ENCODE measurements at regions not wholly inside any gene's neighbourhood (a gene's known extent, or its start where the extent isn't known, plus 50 kb on each side); places are given as distances from the start of the nearest gene placed in this dataset.

DNA sequence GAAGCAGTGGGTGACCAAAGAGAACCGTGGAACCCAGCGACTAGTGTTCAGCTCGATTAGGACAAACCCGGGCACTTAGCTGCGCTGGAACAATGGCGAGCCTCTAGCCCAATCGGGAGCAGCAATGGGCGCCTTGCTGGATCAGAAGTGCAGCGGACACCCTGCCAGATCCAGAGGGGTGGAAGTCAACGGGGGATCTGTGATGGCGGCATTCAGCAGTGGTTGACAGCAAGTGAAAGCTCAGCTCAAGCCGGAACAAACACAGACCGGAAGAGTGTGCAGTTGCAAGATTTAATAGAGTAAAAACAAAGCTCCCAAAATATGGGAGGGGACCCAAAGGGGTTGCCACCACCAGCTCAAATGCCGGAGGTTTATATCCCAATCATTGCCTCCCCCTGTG is 478.7 kb upstream of the REG3G start:
- no peak for DNase-seq (ENCODE audit: low read depth)
- TF ChIP-seq, protein P1, sequence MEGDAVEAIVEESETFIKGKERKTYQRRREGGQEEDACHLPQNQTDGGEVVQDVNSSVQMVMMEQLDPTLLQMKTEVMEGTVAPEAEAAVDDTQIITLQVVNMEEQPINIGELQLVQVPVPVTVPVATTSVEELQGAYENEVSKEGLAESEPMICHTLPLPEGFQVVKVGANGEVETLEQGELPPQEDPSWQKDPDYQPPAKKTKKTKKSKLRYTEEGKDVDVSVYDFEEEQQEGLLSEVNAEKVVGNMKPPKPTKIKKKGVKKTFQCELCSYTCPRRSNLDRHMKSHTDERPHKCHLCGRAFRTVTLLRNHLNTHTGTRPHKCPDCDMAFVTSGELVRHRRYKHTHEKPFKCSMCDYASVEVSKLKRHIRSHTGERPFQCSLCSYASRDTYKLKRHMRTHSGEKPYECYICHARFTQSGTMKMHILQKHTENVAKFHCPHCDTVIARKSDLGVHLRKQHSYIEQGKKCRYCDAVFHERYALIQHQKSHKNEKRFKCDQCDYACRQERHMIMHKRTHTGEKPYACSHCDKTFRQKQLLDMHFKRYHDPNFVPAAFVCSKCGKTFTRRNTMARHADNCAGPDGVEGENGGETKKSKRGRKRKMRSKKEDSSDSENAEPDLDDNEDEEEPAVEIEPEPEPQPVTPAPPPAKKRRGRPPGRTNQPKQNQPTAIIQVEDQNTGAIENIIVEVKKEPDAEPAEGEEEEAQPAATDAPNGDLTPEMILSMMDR (conservative IDR thresholded peaks at IDR 0.05; ENCODE audit: low read depth, low read length) = no peak

DNA sequence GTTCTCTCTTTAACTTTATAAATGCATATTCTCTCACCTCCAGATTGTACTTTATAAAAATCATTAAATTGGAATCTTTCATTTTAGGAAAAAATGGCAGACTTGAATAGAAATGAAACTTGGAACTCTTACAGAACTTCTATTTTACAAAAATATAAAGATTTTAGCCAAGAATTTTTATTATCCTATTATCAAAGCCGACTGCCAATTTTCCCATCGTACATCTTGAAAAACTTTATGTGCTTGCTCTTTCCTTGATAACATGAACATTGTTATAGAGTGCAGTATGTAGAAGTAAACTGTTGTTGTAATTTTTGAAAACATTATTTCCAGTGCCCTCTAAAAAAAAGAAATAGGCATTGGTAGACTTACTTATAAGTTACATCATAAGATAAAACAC is 475.7 kb upstream of the REG3G start:
- TF ChIP-seq, protein P1 (conservative IDR thresholded peaks at IDR 0.05; ENCODE audit: low read depth, low read length) = no peak
- H3K4me3 ChIP-seq (ENCODE audit: low read length) = no peak overlapping the region
- DNase-seq (ENCODE audit: low read depth) = no peak

More for the DNA sequence above, 478.7 kb upstream of the REG3G start:
- H3K4me3 ChIP-seq (ENCODE audit: low read length) = no peak overlapping the region

GRCh38 chr2:78553866-78554647 is 471.4 kb upstream of the REG3G start:
- TF ChIP-seq, protein P1 (conservative IDR thresholded peaks at IDR 0.05; ENCODE audit: low read depth, low read length) = no peak
- H3K4me3 ChIP-seq (ENCODE audit: low read length) = no peak overlapping the region
- DNase-seq (ENCODE audit: low read depth) = no peak

DNA sequence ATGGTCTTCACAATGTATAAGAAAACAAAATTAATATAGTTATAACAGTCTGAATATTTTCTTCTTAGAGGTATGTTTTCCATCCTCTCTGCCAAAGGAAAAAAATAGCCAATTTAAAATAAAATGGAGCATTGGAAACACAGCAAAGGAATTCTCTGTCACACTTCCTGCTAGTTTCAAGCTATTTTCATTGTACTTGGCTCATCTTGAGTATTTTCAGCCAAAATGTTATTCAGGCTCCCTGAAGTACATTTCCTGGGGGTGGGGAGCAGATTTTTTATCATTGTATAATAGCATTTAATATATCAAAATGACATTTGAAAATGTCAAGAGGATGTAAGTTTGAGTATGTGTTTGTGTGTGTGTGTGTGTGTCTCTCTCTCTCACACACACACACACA is 463.6 kb upstream of the REG3G start:
- DNase-seq (ENCODE audit: low read depth) = no peak
- TF ChIP-seq, protein P1 (conservative IDR thresholded peaks at IDR 0.05; ENCODE audit: low read depth, low read length) = no peak
- H3K4me3 ChIP-seq (ENCODE audit: low read length) = no peak overlapping the region

- no peak for DNase-seq (ENCODE audit: low read depth)
- no peak overlapping the region for H3K4me3 ChIP-seq (ENCODE audit: low read length)
- TF ChIP-seq, protein P1 (conservative IDR thresholded peaks at IDR 0.05; ENCODE audit: low read depth, low read length) = no peak
Measured at GRCh38 chr2:78564666-78565065, 460.8 kb upstream of the REG3G start.

DNA sequence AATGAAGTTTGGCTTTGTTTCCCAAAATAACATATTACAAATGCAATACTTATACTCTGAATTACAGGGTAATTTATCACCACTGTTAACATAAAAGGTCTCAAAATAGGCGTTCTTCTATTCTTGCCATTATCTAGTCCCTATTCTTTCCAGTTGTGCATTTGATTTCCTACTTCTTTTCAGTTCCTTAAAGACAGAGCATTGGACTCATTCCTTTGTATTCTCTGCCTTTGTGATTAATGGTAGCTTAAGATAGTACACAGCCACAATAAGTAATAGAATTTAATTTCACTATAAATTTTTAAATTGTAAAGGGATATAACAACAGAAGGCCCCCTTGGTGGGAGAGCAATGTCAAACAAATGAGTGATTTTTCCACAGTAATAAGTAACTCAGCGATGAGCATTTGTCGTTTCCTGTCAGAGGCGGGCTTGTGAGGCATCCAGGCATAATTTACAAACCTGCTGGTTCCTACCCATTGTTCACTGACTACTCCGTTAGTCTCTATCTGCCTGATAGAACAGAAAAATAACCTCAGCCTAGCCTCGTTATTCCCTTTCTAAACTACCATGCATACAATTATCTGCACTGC is 456.6 kb upstream of the REG3G start:
- no peak overlapping the region for H3K4me3 ChIP-seq (ENCODE audit: low read length)
- TF ChIP-seq, protein P1 (conservative IDR thresholded peaks at IDR 0.05; ENCODE audit: low read depth, low read length) = no peak
- DNase-seq (ENCODE audit: low read depth) = no peak

- TF ChIP-seq, protein P1 (conservative IDR thresholded peaks at IDR 0.05; ENCODE audit: low read depth, low read length) = no peak
- DNase-seq (ENCODE audit: low read depth) = no peak
Measured at GRCh38 chr2:78576409-78576808, 449.1 kb upstream of the REG3G start.

More at GRCh38 chr2:78576409-78576808, 449.1 kb upstream of the REG3G start:
- H3K4me3 ChIP-seq (ENCODE audit: low read length) = no peak overlapping the region
